Muscle of leg (tissue), 3 donors: ENCODE measurements at regions not wholly inside any gene's neighbourhood (a gene's known extent, or its start where the extent isn't known, plus 50 kb on each side); places are given as distances from the start of the nearest gene placed in this dataset.
"Not testable (repeated sequence)": the region's sequence is repeated elsewhere in the genome, so short reads cannot be mapped to it uniquely, and the experiment has no call there.

ENCODE experiments used
- DNase-seq: peaks from one replicate; pipeline ENCODE4 v3.0.0; 2013
- H3K27ac ChIP-seq: one replicate; pipeline ENCODE4 v1.5.1; 2013; ENCODE audit warnings: mild to moderate bottlenecking, low read length, control low read depth
- H3K27me3 ChIP-seq: one replicate; pipeline ENCODE4 v1.6.1; 2013; ENCODE audit warnings: low read length; ENCODE audit not compliant: control insufficient read depth, insufficient read depth
- H3K36me3 ChIP-seq: one replicate; pipeline ENCODE4 v1.6.1; 2013; ENCODE audit warnings: low read length; ENCODE audit not compliant: control insufficient read depth, insufficient read depth
- H3K4me1 ChIP-seq: one replicate; pipeline ENCODE4 v1.6.1; 2013; ENCODE audit warnings: low read length; ENCODE audit not compliant: control insufficient read depth, insufficient read depth
- H3K4me3 ChIP-seq: one replicate; pipeline ENCODE4 v1.5.1; 2013; ENCODE audit warnings: low read length, control low read depth
- H3K9me3 ChIP-seq: replicated peaks from 2 replicates; pipeline ENCODE4 v1.6.1; 2013; ENCODE audit warnings: low read depth, low read length; ENCODE audit not compliant: control insufficient read depth
- WGBS: methylation state at CpG from one replicate; pipeline ENCODE4 v1.1.5; 2013; ENCODE audit warnings: missing lambda C conversion rate; ENCODE audit not compliant: insufficient coverage; 5-methylcytosine and 5-hydroxymethylcytosine counted together

GRCh38 chr5:114734238-114734637 is 372.4 kb downstream of the KCNN2 start:
- Histone ChIP-seq H3K4me3 (no peak overlapping the region), H3K9me3 (no peaks in the 10 kb centered on the region), H3K27ac (no peak overlapping the region), H3K36me3 (no peaks in the 10 kb centered on the region), H3K27me3 (no peaks in the 10 kb centered on the region), H3K4me1 (no peaks in the 10 kb centered on the region)
- WGBS: no CpG with 5 or more reads among the region's 1 CpG
- no peak for DNase-seq

DNA sequence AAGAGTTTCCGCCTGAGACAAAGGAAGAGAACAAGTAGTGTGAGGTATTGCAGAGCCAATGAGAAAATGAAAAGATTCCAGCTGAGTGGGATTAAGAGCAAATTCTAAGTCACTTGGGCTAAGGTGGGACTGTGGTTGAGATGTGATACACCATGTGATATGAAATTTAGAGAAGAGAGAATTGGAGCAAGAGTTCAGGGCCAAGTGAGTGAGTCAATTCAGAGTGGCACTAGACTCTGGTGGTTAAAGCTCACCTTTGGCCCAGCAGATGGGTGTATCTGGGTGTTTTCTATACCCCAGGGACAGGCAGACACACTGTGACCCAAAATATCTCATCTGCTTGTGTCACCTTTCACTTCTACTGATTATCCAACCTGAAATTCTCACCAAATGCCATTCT is 368.1 kb downstream of the KCNN2 start:
- Histone ChIP-seq H3K9me3 (no peaks in the 10 kb centered on the region), H3K27me3 (no peaks in the 10 kb centered on the region), H3K4me1 (no peaks in the 10 kb centered on the region), H3K4me3 (no peak overlapping the region), H3K36me3 (no peaks in the 10 kb centered on the region), H3K27ac (no peak overlapping the region)
- DNase-seq: no peak
- WGBS: 75% methylated on average over 1 of the region's 1 CpG

DNA sequence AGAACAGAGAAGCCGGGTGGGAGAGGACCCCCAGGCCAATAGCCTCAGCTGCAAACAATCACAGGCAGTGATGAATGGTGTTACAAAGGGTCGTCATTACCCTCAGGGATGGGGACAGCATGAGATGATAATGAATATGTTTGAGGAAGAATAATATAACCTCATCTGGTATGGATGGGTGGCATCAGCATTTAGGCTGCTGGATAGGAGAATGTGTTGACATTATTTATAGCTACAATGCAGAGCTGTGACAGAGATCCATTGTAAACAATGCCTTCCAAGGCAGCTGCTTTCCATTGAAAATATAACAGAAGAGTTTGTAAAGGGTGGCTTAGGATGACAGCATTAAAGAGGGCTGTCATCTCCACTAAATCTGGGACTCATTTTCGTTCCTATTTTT is 365.5 kb downstream of the KCNN2 start:
- Histone ChIP-seq H3K36me3 (no peaks in the 10 kb centered on the region), H3K9me3 (peaks cover 7% of the 10 kb centered on the region), H3K4me3 (no peak overlapping the region), H3K27ac (no peak overlapping the region), H3K27me3 (no peaks in the 10 kb centered on the region), H3K4me1 (no peaks in the 10 kb centered on the region)
- 46% methylated on average over 2 of the region's 3 CpGs for WGBS
- DNase-seq: peak; percentile 27

DNA sequence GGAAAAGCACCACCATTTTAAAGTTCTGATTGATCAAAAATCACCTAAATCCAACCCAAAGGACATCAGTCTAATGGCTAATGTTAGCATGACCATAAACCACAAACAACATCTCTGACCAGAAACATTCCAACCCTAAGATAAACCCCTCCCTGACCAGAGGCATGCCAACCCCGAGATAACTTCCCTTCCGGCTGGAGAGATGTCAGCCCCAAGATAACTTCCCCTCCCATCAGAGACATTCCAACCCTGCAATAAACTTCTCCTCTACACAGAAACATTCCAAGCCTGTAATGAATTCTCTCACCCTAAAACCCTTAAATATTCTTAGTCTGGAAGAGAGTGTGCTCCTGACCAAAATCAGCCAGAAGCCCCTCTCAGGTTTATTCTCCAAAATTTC is 364.3 kb downstream of the KCNN2 start:
- Histone ChIP-seq H3K27ac (no peak overlapping the region), H3K27me3 (no peaks in the 10 kb centered on the region), H3K9me3 (peaks cover 7% of the 10 kb centered on the region), H3K4me3 (no peak overlapping the region), H3K4me1 (no peaks in the 10 kb centered on the region), H3K36me3 (no peaks in the 10 kb centered on the region)
- WGBS: 60% methylated on average over 1 of the region's 2 CpGs
- no peak for DNase-seq

- Histone ChIP-seq H3K9me3 (peaks cover 20% of the 10 kb centered on the region), H3K4me3 (no peak overlapping the region), H3K27me3 (no peaks in the 10 kb centered on the region), H3K36me3 (no peaks in the 10 kb centered on the region), H3K4me1 (no peaks in the 10 kb centered on the region), H3K27ac (no peak overlapping the region)
- DNase-seq: no peak
Observed at GRCh38 chr5:114719268-114719667, 357.4 kb downstream of the KCNN2 start.

DNA sequence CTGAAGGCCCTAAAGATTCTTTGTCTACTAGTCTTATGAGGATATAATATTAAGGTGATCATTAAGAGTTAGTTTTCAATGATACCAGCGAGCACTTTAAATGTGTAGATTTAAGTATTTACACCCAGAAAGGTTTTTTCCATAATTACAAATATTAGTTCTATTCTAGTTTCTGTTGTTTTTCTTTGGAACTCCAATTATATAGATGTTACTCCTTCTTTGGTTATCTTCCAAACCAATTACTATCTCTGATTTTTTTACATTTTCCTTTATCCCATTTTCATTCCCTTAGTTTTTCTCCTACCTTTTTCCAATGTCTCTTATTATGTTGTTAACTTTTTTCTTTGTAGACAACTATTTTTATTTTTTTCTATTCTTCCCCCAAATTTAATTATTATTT is 355.1 kb downstream of the KCNN2 start:
- no peak for DNase-seq
- Histone ChIP-seq H3K27ac (no peak overlapping the region), H3K36me3 (no peaks in the 10 kb centered on the region), H3K9me3 (peaks cover 13% of the 10 kb centered on the region), H3K27me3 (no peaks in the 10 kb centered on the region), H3K4me1 (no peaks in the 10 kb centered on the region), H3K4me3 (no peak overlapping the region)
- no CpG with 5 or more reads among the region's 1 CpG for WGBS

- not testable (repeated sequence) for H3K27ac ChIP-seq, H3K9me3 ChIP-seq, H3K4me1 ChIP-seq, H3K4me3 ChIP-seq, H3K36me3 ChIP-seq, H3K27me3 ChIP-seq, DNase-seq
- WGBS: 97% methylated on average over 7 of the region's 31 CpGs
Observed at GRCh38 chr5:114704225-114704893, 342.5 kb downstream of the KCNN2 start.

DNA sequence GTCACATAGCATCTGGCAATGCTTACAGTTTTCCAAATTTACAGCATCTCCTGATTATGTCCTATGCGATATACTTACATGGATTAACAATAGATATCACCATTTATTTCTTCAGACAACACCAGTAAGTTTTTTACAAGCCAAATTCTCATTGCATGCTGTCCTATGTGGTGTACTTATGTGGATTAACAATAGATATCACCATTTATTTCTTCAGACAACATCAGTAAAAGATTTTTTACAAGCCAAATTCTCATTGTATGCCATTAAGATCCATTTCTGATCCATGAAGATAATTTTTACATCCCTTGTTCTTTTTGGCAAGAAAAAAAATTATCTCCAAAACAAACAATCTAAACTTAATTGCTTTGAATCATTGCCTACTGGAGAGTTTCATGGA is 340.9 kb downstream of the KCNN2 start:
- no peak for DNase-seq
- no CpG with 5 or more reads among the region's 1 CpG for WGBS
- Histone ChIP-seq H3K4me3 (no peak overlapping the region), H3K9me3 (no peaks in the 10 kb centered on the region), H3K36me3 (no peaks in the 10 kb centered on the region), H3K4me1 (no peaks in the 10 kb centered on the region), H3K27ac (no peak overlapping the region), H3K27me3 (no peaks in the 10 kb centered on the region)

DNA sequence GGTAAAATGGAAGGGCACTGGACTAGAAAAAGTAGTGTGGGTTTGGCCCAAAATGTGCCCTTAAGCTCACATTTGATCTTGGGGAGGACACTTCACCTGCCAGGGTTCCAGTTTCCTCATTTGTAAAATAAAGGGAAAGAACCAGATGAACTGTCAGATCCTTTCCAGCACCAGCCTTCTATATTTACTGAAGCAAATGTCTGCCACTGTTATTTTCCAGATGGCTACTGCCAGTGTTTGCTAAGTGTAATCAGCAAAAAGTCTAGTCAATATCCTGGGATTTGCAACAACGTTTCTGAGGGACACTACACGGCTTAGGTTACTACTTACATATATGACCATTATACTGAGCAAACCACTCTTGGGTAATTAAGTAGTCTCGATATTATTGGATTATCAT is 340.3 kb downstream of the KCNN2 start:
- Histone ChIP-seq H3K4me1 (no peaks in the 10 kb centered on the region), H3K36me3 (no peaks in the 10 kb centered on the region), H3K4me3 (no peak overlapping the region), H3K9me3 (no peaks in the 10 kb centered on the region), H3K27ac (no peak overlapping the region), H3K27me3 (no peaks in the 10 kb centered on the region)
- WGBS: no CpG with 5 or more reads among the region's 3 CpGs
- no peak for DNase-seq

- DNase-seq: no peak
- Histone ChIP-seq H3K27me3 (no peaks in the 10 kb centered on the region), H3K4me1 (no peaks in the 10 kb centered on the region), H3K9me3 (peaks cover 3% of the 10 kb centered on the region), H3K36me3 (no peaks in the 10 kb centered on the region), H3K4me3 (no peak overlapping the region), H3K27ac (no peak overlapping the region)
- WGBS: 100% methylated on average over 1 of the region's 3 CpGs
Observed at GRCh38 chr5:114700823-114701222, 339.0 kb downstream of the KCNN2 start.

GRCh38 chr5:114695292-114695904 is 333.5 kb downstream of the KCNN2 start:
- Histone ChIP-seq H3K9me3 (peaks cover 3% of the 10 kb centered on the region), H3K27ac (no peak overlapping the region), H3K27me3 (no peaks in the 10 kb centered on the region), H3K4me3 (no peak overlapping the region), H3K4me1 (no peaks in the 10 kb centered on the region), H3K36me3 (no peaks in the 10 kb centered on the region)
- WGBS: 92% methylated on average over 22 of the region's 27 CpGs
- no peak for DNase-seq
